Activated gamma-delta T cell treated with Interleukin-2 at 50 U/mL for 16 hours (primary cell): ENCODE measurements at regions not wholly inside any gene's neighbourhood (a gene's known extent, or its start where the extent isn't known, plus 50 kb on each side); places are given as distances from the start of the nearest gene placed in this dataset.

Experiments
- DNase-seq: peaks from one replicate; pipeline ENCODE4 v3.0.0-alpha.2; 2020

- DNase-seq = no peak
Observed at GRCh38 chr2:88281302-88282217, 111.4 kb downstream of the THNSL2 start.

GRCh38 chr2:88269836-88270235, 99.7 kb downstream of the THNSL2 start:
- DNase-seq = no peak

- no peak for DNase-seq
Observed at GRCh38 chr2:88265352-88266303, 95.5 kb downstream of the THNSL2 start.

- no peak for DNase-seq
Observed at GRCh38 chr2:88263861-88264260, 93.7 kb downstream of the THNSL2 start.

GRCh38 chr2:88261725-88262124, 91.6 kb downstream of the THNSL2 start:
- DNase-seq = no peak

GRCh38 chr2:88258208-88258607, 88.1 kb downstream of the THNSL2 start:
- no peak for DNase-seq

GRCh38 chr2:88254437-88255091, 84.4 kb downstream of the THNSL2 start:
- no peak for DNase-seq

GRCh38 chr2:88253997-88254396, 83.9 kb downstream of the THNSL2 start:
- no peak for DNase-seq

GRCh38 chr2:88253375-88253774, 83.2 kb downstream of the THNSL2 start:
- DNase-seq = no peak

- DNase-seq = no peak
Observed at GRCh38 chr2:88252646-88253045, 82.5 kb downstream of the THNSL2 start.

- no peak for DNase-seq
Observed at GRCh38 chr2:88252111-88252510, 82.0 kb downstream of the THNSL2 start.

GRCh38 chr2:88250404-88250803, 80.3 kb downstream of the THNSL2 start:
- no peak for DNase-seq

- no peak for DNase-seq
Observed at GRCh38 chr2:88248280-88248828, 78.2 kb downstream of the THNSL2 start.

GRCh38 chr2:88247531-88247930, 77.4 kb downstream of the THNSL2 start:
- DNase-seq = no peak

GRCh38 chr2:88245109-88245508, 75.0 kb downstream of the THNSL2 start:
- no peak for DNase-seq

- DNase-seq = no peak
Observed at GRCh38 chr2:88239781-88240180, 69.6 kb downstream of the THNSL2 start.

GRCh38 chr2:88236666-88237065, 66.5 kb downstream of the THNSL2 start:
- no peak for DNase-seq
